ENCODE measurements at regions not wholly inside any gene's neighbourhood (a gene's known extent, or its start where the extent isn't known, plus 50 kb on each side); places are given as distances from the start of the nearest gene placed in this dataset.

DNA sequence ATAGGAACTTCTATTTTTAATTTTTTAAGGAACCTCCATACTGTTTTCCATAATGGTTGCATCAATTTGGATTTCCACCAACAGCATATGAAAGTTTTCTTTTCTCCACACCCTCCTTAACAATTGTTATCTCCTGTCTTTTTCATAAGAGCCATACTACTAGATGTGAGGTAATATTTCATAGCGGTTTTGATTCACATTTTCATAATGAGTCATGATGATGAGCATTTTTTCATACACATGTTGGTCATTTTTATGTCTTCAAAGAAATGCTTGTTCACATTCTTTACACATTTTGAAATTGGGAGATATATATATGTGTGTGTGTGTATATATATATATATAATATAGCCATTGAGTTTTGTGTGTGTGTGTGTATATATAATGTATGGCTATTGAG is 420.3 kb upstream of the PCDH9 start:
- no peak overlapping the region for H3K4me3 ChIP-seq (ENCODE audit: low read depth, low read length)
- TF ChIP-seq, protein P1, sequence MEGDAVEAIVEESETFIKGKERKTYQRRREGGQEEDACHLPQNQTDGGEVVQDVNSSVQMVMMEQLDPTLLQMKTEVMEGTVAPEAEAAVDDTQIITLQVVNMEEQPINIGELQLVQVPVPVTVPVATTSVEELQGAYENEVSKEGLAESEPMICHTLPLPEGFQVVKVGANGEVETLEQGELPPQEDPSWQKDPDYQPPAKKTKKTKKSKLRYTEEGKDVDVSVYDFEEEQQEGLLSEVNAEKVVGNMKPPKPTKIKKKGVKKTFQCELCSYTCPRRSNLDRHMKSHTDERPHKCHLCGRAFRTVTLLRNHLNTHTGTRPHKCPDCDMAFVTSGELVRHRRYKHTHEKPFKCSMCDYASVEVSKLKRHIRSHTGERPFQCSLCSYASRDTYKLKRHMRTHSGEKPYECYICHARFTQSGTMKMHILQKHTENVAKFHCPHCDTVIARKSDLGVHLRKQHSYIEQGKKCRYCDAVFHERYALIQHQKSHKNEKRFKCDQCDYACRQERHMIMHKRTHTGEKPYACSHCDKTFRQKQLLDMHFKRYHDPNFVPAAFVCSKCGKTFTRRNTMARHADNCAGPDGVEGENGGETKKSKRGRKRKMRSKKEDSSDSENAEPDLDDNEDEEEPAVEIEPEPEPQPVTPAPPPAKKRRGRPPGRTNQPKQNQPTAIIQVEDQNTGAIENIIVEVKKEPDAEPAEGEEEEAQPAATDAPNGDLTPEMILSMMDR (IDR thresholded peaks at IDR 0.05; ENCODE audit: low read depth, low read length, missing control alignments) = no peak
- no peak for DNase-seq (ENCODE audit: low read depth)

DNA sequence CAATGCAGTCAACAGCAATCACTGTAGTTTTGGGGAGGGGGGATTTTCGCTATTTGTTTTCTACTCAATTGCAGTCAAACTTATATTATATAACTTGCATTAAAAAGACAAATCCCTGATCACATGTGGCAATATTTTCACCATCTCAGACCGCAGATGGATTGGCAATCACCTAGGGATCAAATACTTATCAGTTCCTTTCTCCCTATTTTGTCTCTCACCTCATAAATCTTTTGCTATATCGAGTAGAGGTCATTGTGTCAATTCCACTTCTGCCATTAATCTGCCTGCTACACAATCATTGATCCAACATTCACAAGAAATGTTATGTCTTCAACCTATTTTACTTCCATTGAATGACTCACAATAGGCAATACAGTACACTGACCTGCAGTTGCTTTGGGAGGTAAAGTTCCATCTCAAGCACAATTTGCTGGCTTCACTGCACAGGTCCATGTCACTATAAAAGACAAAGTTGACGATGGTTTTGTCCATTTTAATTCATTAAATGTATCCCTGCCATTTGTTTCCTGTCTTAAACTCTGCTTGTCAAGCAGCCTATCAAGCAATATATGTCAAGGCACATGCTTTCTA is 415.8 kb upstream of the PCDH9 start:
- TF ChIP-seq, protein P1 (IDR thresholded peaks at IDR 0.05; ENCODE audit: low read depth, low read length, missing control alignments) = no peak
- DNase-seq (ENCODE audit: low read depth) = no peak

DNA sequence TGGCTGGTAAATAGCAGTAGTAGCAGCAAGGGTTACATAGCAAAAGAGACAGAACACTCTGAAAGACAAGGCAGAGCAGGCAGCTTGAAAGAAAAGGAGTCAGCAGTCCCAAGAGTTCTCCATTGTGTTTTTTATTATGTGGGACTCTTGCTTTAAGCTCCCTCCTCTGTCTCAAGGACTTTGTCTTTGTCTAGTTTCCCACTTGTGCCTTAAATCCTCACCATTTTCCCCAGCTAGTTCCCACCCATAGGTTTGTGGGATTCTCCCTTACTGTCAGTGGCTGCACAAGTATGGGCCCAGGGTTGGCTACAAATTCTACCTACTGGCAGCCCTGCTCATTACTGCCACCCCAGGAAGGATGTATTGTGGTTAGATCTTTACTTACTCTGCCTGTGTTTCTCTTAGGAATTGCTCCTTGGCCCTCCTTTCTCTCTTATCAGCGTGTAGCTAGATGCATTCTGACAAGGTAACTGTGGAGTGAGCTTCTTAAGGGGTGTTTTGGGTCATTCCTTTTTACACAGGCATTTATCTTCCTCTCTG is 413.4 kb upstream of the PCDH9 start:
- H3K4me3 ChIP-seq (ENCODE audit: low read depth, low read length) = no peak overlapping the region
- no peak for DNase-seq (ENCODE audit: low read depth)
- TF ChIP-seq, protein P1 (IDR thresholded peaks at IDR 0.05; ENCODE audit: low read depth, low read length, missing control alignments) = no peak

More for the DNA sequence above, 415.8 kb upstream of the PCDH9 start:
- H3K4me3 ChIP-seq (ENCODE audit: low read depth, low read length) = no peak overlapping the region

DNA sequence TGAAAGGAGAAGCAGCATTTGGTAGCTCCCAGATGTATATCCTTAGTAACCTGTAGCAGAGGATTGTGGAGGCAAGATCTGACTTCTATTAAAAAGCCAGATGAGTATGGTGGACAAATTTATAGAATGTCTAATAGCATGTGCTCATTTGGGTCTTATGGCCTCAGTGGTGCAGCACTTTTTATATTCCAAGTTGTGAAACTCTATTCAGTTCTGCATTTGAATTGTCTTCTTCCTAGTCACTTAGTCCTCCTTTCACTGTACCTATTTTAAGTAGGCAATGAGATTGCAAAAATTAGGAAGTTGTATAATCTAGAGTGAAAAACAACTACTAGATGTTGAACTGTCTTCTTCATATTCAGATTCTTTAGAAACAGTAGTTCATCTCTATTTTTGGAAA is 412.5 kb upstream of the PCDH9 start:
- no peak overlapping the region for H3K4me3 ChIP-seq (ENCODE audit: low read depth, low read length)
- TF ChIP-seq, protein P1 (IDR thresholded peaks at IDR 0.05; ENCODE audit: low read depth, low read length, missing control alignments) = no peak
- no peak for DNase-seq (ENCODE audit: low read depth)

DNA sequence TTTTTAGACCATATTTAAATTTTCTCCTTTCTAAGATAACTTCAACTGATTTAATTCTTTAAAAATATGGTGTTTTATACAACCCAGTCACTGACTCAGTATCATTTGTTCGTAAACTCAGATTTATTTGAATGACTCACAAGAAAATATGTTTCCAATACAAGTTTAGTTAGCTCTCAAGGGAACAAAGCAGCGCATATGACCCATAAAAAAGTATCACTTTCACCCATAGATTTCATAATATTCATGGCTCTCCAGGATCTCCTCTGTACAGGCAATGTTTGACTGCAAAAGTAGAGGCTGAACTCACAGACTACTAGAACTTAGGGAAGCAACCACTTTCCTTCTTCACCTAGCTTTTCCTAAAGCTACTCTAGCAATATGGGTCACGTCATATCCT is 405.6 kb upstream of the PCDH9 start:
- TF ChIP-seq, protein P1 (IDR thresholded peaks at IDR 0.05; ENCODE audit: low read depth, low read length, missing control alignments) = no peak
- DNase-seq (ENCODE audit: low read depth) = no peak
- no peak overlapping the region for H3K4me3 ChIP-seq (ENCODE audit: low read depth, low read length)

DNA sequence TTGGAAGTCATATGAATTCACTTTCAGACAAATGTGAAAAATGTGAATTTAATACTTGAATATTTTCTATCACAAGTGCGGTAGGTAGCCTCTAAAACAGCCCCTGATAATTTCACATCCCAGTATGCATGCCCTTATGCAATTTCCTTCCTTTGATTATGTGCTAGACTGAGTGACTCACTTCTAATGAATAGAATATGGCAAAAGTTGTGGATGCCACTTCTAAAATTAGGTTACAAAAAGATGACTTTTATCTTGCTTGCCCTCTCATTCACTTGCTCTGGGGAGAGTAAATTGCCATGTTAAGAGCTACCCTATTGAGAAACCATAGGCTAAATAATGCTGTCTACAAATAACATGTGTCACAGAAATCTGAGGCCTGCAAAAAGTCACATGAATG is 402.5 kb upstream of the PCDH9 start:
- no peak overlapping the region for H3K4me3 ChIP-seq (ENCODE audit: low read depth, low read length)
- TF ChIP-seq, protein P1 (IDR thresholded peaks at IDR 0.05; ENCODE audit: low read depth, low read length, missing control alignments) = no peak
- DNase-seq (ENCODE audit: low read depth) = no peak

DNA sequence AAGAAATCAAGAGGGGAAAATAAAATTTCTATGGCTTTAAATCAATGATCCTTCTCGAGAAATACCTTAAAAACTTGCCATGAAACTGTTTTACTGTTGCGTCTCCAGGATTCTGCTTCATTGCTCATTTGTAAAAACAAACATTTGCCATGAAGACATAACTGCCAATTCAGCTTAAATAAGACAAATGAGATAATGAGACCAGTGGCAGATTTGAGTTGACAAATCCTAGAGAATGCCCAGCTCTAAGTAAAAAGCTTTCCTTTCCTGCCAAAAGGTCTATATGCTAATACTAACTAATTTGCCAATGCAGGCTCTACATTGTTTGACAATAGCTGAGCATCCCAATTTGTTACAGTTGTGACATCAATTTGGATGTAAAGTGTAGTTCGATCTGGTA is 400.5 kb upstream of the PCDH9 start:
- TF ChIP-seq, protein P1 (IDR thresholded peaks at IDR 0.05; ENCODE audit: low read depth, low read length, missing control alignments) = no peak
- no peak overlapping the region for H3K4me3 ChIP-seq (ENCODE audit: low read depth, low read length)
- no peak for DNase-seq (ENCODE audit: low read depth)

All from GM12864 (cell line).